HCT116 (cell line): ENCODE measurements at regions not wholly inside any gene's neighbourhood (a gene's known extent, or its start where the extent isn't known, plus 50 kb on each side); places are given as distances from the start of the nearest gene placed in this dataset.

ENCODE experiments used
- ATAC-seq: fragments of 200-7000 bp; cut with Tn5 transposase; 2 replicates; pipeline ENCODE4 v1.9.1; 2020; ENCODE audit warnings: mild to moderate bottlenecking, moderate library complexity
- BruUV-seq: library from RNA; stranded (reverse); fragments of 400-500 nt; replicated peaks from 2 replicates; lab custom pipeline; 2021; lab: Mats Ljungman, UMichigan
- CTCF ChIA-PET: fragments of 300-600 bp; sonication (Branson Sonifier 250); formaldehyde crosslinking; loops from one replicate; lab custom pipeline; 2021; ENCODE audit warnings: antibody characterized with exemption; lab: Charles Lee
- POLR2A ChIA-PET: fragments of 300-600, 350-600 bp; sonication (Branson Sonifier 250); formaldehyde crosslinking; loops from one replicate; lab custom pipeline; 2021; ENCODE audit warnings: antibody characterized with exemption; lab: Charles Lee
- RAD21 ChIA-PET, 2 experiments: fragments of 300-600 bp; sonication (Branson Sonifier 250); formaldehyde crosslinking; loops; one replicate each; lab custom pipeline; 2023; ENCODE audit warnings: low total read pairs in 2 of 2; ENCODE audit not compliant: uncharacterized antibody in 2 of 2, unreplicated experiment in 2 of 2, low non-redundant PET in 1 of 2; lab: Charles Lee
- DNase-seq: peaks from one replicate; pipeline ENCODE4 v3.0.0-alpha.2; 2010; ENCODE audit warnings: low read depth, low spot score
- H2AFZ ChIP-seq: fragments of 200-600 bp; shearing (Covaris generic), sonication (generic); 2 replicates; pipeline ENCODE4 v1.6.1; 2017; ENCODE audit warnings: low read depth, mixed run types, mixed read lengths, antibody characterized with exemption, low read length; ENCODE audit not compliant: poor library complexity, severe bottlenecking
- H3K27ac ChIP-seq: 2 replicates; pipeline ENCODE4 v1.5.1; 2012; ENCODE audit warnings: low read depth, low read length
- H3K27me3 ChIP-seq: fragments of 200-600 bp; sonication (generic); 2 replicates; pipeline ENCODE4 v1.6.1; 2016; ENCODE audit warnings: mixed run types, low read length, mixed read lengths; ENCODE audit not compliant: insufficient read depth
- H3K36me3 ChIP-seq, 2 experiments: fragments of 200-500 bp in 1 of 2; fragments of 200-600 bp in 1 of 2; sonication (Bioruptor generic) in 1 of 2; sonication (generic) in 1 of 2; 2 replicates each; pipeline versions ENCODE4 v1.5.1 to v1.6.1; 2014 to 2016; ENCODE audit warnings: low read length in 2 of 2, inconsistent platforms in 1 of 2, mixed read lengths in 1 of 2, mixed run types in 1 of 2; ENCODE audit not compliant: insufficient read depth in 2 of 2, control insufficient read depth in 1 of 2
- H3K4me1 ChIP-seq, 2 experiments: fragments of 200-600 bp in 1 of 2; sonication (generic) in 1 of 2; 2 replicates each; pipeline versions ENCODE4 v1.5.1 to v1.6.1; 2012 to 2017; ENCODE audit warnings: low read length in 2 of 2, inconsistent platforms in 1 of 2, mild to moderate bottlenecking in 1 of 2, mixed read lengths in 1 of 2, mixed run types in 1 of 2, moderate library complexity in 1 of 2; ENCODE audit not compliant: insufficient read depth in 2 of 2, control insufficient read depth in 1 of 2
- H3K4me2 ChIP-seq: fragments of 200-600 bp; sonication (generic); 2 replicates; pipeline ENCODE4 v1.6.1; 2017; ENCODE audit warnings: mixed run types, low read length, mixed read lengths
- H3K4me3 ChIP-seq, 2 experiments: fragments of 200-600 bp in 1 of 2; sonication (generic) in 1 of 2; replicated peaks in 1 of 2; 2 replicates each; pipeline ENCODE4 v1.5.1; 2011 to 2016; ENCODE audit warnings: low read length in 2 of 2, control low read depth in 1 of 2, low read depth in 1 of 2, mild to moderate bottlenecking in 1 of 2, mixed read lengths in 1 of 2, mixed run types in 1 of 2
- H3K79me2 ChIP-seq: fragments of 200-600 bp; sonication (generic); 2 replicates; pipeline ENCODE4 v1.6.1; 2017; ENCODE audit warnings: mild to moderate bottlenecking, mixed run types, low read length, moderate library complexity, mixed read lengths; ENCODE audit not compliant: insufficient read depth
- H3K9ac ChIP-seq: fragments of 200-600 bp; sonication (generic); 2 replicates; pipeline ENCODE4 v1.6.1; 2016; ENCODE audit warnings: low read length, mixed read lengths
- H3K9me2 ChIP-seq: fragments of 200-600 bp; sonication (generic), shearing (Covaris generic); 2 replicates; pipeline ENCODE4 v1.6.1; 2017; ENCODE audit warnings: mixed run types, mild to moderate bottlenecking, moderate library complexity; ENCODE audit not compliant: insufficient read depth
- H3K9me3 ChIP-seq, 2 experiments: fragments of 200-500 bp in 1 of 2; fragments of 200-600 bp in 1 of 2; sonication (Bioruptor generic) in 1 of 2; sonication (generic) in 1 of 2; 2 replicates each; pipeline ENCODE4 v1.6.1; 2014 to 2017; ENCODE audit warnings: low read length in 2 of 2, mixed read lengths in 2 of 2, inconsistent platforms in 1 of 2, low read depth in 1 of 2, mild to moderate bottlenecking in 1 of 2, mixed run types in 1 of 2, moderate library complexity in 1 of 2; ENCODE audit not compliant: control insufficient read depth in 1 of 2, insufficient read depth in 1 of 2
- H4K20me1 ChIP-seq: fragments of 200-600 bp; sonication (generic), shearing (Covaris generic); 2 replicates; pipeline ENCODE4 v1.6.1; 2017; ENCODE audit warnings: mixed run types, mild to moderate bottlenecking, moderate library complexity; ENCODE audit not compliant: insufficient read depth
- EZH2phosphoT487 ChIP-seq: fragments of 200-600 bp; IDR thresholded peaks from 2 replicates; pipeline ENCODE4 v1.6.1; 2018; ENCODE audit warnings: antibody characterized with exemption, borderline replicate concordance
- TCF7L2 ChIP-seq: IDR thresholded peaks from 2 replicates; pipeline ENCODE4 v1.7.0; 2011; ENCODE audit warnings: borderline replicate concordance, inconsistent platforms; ENCODE audit not compliant: insufficient read depth, insufficient read length; ENCODE audit errors: extremely low read depth
- intact Hi-C: fragments of 100-400 bp; cut with micrococcal nuclease; formaldehyde crosslinking; loops from 2 replicates; pipeline ENCODE4 v1.10.0; 2022
- TF ChIP-seq, protein P1 (sequence below): IDR thresholded peaks from 2 replicates; pipeline ENCODE4 v1.6.1; 2012
- TF ChIP-seq, protein P2 (sequence below): IDR thresholded peaks from 2 replicates; pipeline ENCODE4 v1.6.1; 2011; ENCODE audit warnings: mild to moderate bottlenecking, low read length, moderate library complexity; ENCODE audit not compliant: insufficient replicate concordance; ENCODE audit errors: extremely low read depth

DNA sequence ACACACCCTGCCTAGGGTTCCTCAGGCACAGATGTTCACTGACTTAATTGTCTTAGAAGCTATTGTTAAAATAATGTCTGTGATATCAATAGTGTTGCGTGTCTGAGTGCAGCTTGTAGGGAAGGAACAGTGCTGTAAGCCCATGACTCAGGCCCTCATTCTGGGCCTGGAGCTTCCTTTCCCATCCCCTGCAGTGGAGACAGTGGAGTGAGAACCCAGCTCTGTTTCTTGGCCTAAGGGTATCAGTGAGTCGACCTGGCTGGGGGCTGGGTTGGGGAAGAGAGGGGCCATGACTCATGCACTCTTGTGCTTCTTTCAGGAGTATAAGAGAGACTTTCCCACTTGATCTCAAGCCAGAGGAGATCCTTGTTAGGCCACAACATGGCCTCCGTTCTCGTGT, 106.8 kb downstream of the HRH4 start:
- no TSS peak for BruUV-seq
- ChIA-PET CTCF (no interaction called here), RAD21 (no interaction called here), POLR2A (no interaction called here)
- Histone ChIP-seq H3K4me1 (no peaks in the 10 kb centered on the region), H3K4me2 (no peak overlapping the region), H3K9me2 (no peaks in the 10 kb centered on the region; the same call in 1 of the 2 replicates), H2AFZ (no peak overlapping the region), H4K20me1 (no peaks in the 10 kb centered on the region), H3K9ac (no peak overlapping the region), H3K79me2 (no peaks in the 10 kb centered on the region), H3K9me3 (no peaks in the 10 kb centered on the region), H3K27ac (no peak overlapping the region), H3K36me3 (no peaks in the 10 kb centered on the region), H3K27me3 (no peaks in the 10 kb centered on the region; the same call in 1 of the 2 replicates), H3K4me3 (no peak overlapping the region)
- intact Hi-C loops, result no loop called here
- TF ChIP-seq TCF7L2 (no peak), EZH2phosphoT487 (no peak)
- TF ChIP-seq, protein P1, sequence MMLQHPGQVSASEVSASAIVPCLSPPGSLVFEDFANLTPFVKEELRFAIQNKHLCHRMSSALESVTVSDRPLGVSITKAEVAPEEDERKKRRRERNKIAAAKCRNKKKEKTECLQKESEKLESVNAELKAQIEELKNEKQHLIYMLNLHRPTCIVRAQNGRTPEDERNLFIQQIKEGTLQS, result no peak
- DNase-seq (no peak), ATAC-seq (no peak)

DNA sequence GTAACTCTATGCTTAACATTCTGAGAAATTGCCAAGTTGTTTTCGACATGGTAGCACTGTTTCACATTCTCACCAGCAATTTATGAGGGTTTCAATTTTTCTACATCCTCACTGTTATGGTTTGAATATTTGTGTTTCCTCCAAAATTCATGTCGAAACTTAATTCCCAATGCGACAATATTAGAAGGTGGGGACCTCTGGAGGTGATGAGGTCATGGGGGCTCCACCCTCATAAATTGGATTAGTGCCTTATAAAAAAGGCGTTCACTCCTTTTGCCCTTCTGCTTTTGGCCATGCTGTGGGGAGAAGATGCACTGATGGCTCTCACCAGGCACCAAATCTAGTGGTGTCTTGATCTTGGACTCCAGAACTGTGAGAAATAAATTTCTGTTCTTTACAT, 110.3 kb downstream of the HRH4 start:
- Histone ChIP-seq H3K27me3 (no peaks in the 10 kb centered on the region; the same call in 1 of the 2 replicates), H3K4me1 (no peaks in the 10 kb centered on the region), H4K20me1 (no peaks in the 10 kb centered on the region), H3K79me2 (no peaks in the 10 kb centered on the region), H2AFZ (no peak overlapping the region), H3K4me2 (no peak overlapping the region), H3K9me2 (no peaks in the 10 kb centered on the region), H3K27ac (no peak overlapping the region), H3K9ac (no peak overlapping the region), H3K4me3 (no peak overlapping the region), H3K36me3 (no peaks in the 10 kb centered on the region), H3K9me3 (peaks cover 0 to 6% of the 10 kb centered on the region in 2 experiments; a peak in 1 of 4 replicates)
- ChIA-PET CTCF (no interaction called here), POLR2A (no interaction called here), RAD21 (no interaction called here)
- intact Hi-C loops, result no loop called here
- TF ChIP-seq, protein P2, sequence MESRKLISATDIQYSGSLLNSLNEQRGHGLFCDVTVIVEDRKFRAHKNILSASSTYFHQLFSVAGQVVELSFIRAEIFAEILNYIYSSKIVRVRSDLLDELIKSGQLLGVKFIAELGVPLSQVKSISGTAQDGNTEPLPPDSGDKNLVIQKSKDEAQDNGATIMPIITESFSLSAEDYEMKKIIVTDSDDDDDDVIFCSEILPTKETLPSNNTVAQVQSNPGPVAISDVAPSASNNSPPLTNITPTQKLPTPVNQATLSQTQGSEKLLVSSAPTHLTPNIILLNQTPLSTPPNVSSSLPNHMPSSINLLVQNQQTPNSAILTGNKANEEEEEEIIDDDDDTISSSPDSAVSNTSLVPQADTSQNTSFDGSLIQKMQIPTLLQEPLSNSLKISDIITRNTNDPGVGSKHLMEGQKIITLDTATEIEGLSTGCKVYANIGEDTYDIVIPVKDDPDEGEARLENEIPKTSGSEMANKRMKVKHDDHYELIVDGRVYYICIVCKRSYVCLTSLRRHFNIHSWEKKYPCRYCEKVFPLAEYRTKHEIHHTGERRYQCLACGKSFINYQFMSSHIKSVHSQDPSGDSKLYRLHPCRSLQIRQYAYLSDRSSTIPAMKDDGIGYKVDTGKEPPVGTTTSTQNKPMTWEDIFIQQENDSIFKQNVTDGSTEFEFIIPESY, result no peak
- DNase-seq, result no peak
- no peak for ATAC-seq
- BruUV-seq, result no TSS peak
